Dermis blood vessel endothelial cell (primary cell): ENCODE measurements at regions not wholly inside any gene's neighbourhood (a gene's known extent, or its start where the extent isn't known, plus 50 kb on each side); places are given as distances from the start of the nearest gene placed in this dataset.

ENCODE experiments used
- DNase-seq: peaks from one replicate; pipeline ENCODE4 v3.0.0; 2010

GRCh38 chr7:95662987-95663386 is 66.7 kb upstream of the PDK4 start:
- DNase-seq: no peak

GRCh38 chr7:95660023-95660434 is 63.7 kb upstream of the PDK4 start:
- no peak for DNase-seq

DNA sequence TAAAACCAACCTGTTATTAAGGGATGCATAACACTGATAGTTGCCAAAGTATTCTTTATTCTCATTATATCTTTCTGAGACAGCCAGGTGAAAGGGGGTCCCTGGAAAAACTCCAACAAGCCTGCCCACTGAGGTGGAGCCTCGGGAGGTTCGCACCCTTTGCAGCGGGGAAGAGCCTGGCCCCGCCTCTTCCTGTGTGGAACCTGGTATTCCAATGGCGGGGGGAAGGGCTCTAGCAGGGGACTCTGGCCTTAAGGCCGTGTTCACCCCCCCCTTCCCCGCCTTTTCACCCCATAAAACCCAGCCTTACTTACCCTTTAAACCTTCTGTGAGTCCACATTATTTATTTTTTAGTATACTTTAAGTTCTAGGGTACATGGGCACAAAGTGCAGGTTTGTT is 62.4 kb upstream of the PDK4 start:
- DNase-seq: no peak

- no peak for DNase-seq
These were observed 53.2 kb upstream of the PDK4 start for GRCh38 chr7:95649546-95649945.

DNA sequence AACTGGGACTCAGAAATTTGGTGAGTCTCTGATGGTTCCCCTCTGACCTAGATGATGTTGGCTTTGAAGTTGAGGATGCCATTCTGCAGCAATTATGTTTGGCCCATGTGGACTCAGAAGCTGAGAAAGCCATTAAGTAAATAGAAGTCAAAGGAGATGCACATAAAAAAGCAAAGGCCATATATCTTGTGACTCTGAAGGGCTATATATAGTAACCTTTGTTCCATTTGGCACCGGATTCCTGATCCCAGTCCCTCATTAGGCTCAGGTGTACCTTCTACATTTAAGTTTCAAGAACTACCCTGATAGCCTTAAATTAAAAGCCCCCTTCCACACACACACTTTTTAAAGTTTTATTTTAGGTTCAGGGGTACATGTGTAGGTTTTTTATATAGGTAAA is 50.0 kb upstream of the PDK4 start:
- no peak for DNase-seq
